Kidney epithelial cell (primary cell): ENCODE measurements at regions not wholly inside any gene's neighbourhood (a gene's known extent, or its start where the extent isn't known, plus 50 kb on each side); places are given as distances from the start of the nearest gene placed in this dataset.

Experiments used
- DNase-seq: peaks from one replicate; pipeline ENCODE4 v3.0.0-alpha.2; 2010; ENCODE audit warnings: low read depth
- H3K27me3 ChIP-seq: 2 replicates; pipeline ENCODE4 v1.6.0; 2011; ENCODE audit warnings: low read length; ENCODE audit not compliant: control insufficient read depth, insufficient read depth
- H3K36me3 ChIP-seq: 2 replicates; pipeline ENCODE4 v1.5.1; 2011; ENCODE audit warnings: low read length; ENCODE audit not compliant: control insufficient read depth, insufficient read depth
- H3K4me3 ChIP-seq: 2 replicates; pipeline ENCODE4 v1.5.1; 2011; ENCODE audit warnings: low read depth, mild to moderate bottlenecking, control low read depth, low read length
- CTCF ChIP-seq: IDR thresholded peaks from 2 replicates; pipeline ENCODE4 v1.5.1; 2011; ENCODE audit warnings: mild to moderate bottlenecking, moderate library complexity, low read length, control low read depth, inconsistent platforms; ENCODE audit not compliant: insufficient read depth, poor library complexity, severe bottlenecking

DNA sequence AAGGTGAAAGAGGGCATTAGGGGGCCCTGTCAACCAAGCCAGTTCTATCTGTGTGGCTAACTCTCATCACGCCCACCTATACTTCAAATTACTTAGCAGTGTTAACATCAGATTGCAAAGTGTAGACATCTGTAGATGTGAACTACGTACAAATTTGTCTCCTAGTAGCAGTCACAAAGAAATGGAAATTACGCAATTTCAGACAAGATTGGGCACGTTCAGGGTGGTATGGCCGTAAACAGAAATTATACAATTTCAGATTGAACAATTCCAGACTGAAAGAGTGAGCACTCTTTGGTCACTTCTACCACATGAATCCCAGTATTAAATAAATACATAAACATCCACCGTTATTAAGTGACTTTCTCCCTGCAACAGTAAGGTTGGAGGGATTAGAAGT, 592.7 kb upstream of the PSMD7 start:
- Histone ChIP-seq H3K4me3 (no peak overlapping the region), H3K27me3 (no peaks in the 10 kb centered on the region), H3K36me3 (no peaks in the 10 kb centered on the region)
- no peak for TF ChIP-seq CTCF
- DNase-seq: no peak

DNA sequence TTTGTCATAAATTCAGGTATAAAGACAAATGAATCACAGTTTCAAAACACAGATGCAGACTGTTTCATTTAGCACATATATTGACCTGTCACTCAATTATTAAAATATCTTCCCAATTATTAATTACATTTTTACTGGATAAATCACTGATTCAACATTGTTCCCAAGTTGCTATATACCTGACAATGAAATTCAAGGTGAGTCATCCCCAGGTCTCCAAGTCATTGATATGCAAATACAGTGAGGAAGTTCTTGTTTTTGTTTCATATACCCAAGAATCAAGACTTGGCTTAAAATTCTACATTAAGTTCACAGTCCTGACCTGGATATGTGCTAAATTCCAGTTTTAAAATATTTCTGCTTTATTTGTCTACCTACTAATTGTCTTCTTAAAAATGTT, 599.3 kb upstream of the PSMD7 start:
- Histone ChIP-seq H3K36me3 (no peaks in the 10 kb centered on the region), H3K27me3 (no peaks in the 10 kb centered on the region), H3K4me3 (no peak overlapping the region)
- no peak for DNase-seq
- no peak for TF ChIP-seq CTCF

DNA sequence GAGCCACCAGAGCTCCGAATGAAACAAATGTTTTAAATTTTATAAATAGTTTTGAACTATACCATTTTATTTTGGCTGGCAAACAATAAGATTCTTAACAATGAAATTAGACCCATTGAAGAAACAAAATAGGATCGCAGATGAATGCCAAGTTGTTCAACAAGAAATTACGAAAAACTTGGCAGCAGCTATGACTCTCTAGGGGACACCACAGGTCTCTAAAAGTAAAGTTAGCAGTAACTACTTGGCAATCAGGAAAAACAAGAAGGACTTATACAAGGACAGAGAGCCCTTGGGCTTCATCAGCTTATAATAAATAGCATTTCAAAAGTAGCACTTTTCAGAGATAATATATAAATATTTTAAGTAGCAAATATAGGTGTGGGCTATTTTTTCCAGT, 603.8 kb upstream of the PSMD7 start:
- no peak for TF ChIP-seq CTCF
- no peak for DNase-seq
- no peaks in the 10 kb centered on the region for H3K27me3 ChIP-seq
- H3K4me3 ChIP-seq: no peak overlapping the region
- H3K36me3 ChIP-seq: no peaks in the 10 kb centered on the region

DNA sequence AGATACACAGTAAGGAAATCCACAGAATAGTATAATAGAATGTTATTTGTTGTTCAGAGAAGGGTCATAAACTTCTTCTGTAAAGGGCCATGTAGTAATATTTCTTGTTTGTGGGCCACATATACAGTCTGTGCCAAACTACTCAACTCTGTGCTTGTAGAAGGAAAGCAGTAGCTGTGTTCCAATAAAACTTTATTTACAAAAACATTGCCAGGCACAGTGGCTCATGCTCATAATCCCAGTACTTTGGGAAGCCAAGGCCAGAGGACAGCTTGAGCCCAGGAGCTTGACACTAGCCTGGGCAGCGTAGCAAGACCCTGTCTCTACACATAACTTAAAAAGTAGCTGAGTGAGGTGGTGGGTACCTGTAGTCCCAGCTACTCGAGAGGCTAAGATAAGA, 612.8 kb upstream of the PSMD7 start:
- TF ChIP-seq CTCF: no peak
- Histone ChIP-seq H3K27me3 (no peaks in the 10 kb centered on the region), H3K36me3 (no peaks in the 10 kb centered on the region), H3K4me3 (no peak overlapping the region)
- DNase-seq: no peak

DNA sequence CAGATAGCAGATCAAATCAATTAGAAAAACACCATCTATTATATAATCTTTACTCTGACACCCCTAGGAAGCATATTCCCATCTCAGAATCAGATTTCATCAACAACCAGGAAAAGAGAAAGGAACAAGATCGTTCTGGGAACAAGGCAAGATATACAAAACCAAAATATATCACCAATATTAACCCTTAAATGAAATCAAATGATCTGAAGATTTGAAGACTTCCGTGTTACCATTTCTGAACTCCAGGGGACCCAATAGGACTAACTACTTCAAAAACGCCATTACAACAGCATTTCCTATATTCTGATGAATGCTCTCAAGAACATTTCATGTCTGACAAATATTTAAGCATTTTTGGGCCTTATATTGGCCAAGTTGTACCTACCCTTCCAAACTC, 624.2 kb upstream of the ZFHX3 start:
- DNase-seq: no peak
- Histone ChIP-seq H3K27me3 (no peaks in the 10 kb centered on the region), H3K4me3 (no peak overlapping the region), H3K36me3 (no peaks in the 10 kb centered on the region)
- no peak for TF ChIP-seq CTCF

- Histone ChIP-seq H3K27me3 (no peaks in the 10 kb centered on the region), H3K4me3 (no peak overlapping the region), H3K36me3 (no peaks in the 10 kb centered on the region)
- no peak for DNase-seq
- no peak for TF ChIP-seq CTCF
Measured at GRCh38 chr16:73670836-73671820, 623.2 kb upstream of the ZFHX3 start.
